Mesenchymal stem cell (in vitro differentiated cells and primary cell): ENCODE measurements at regions not wholly inside any gene's neighbourhood (a gene's known extent, or its start where the extent isn't known, plus 50 kb on each side); places are given as distances from the start of the nearest gene placed in this dataset.

Experiments
- DNase-seq: peaks from one replicate; pipeline ENCODE4 v3.0.0-alpha.2; 2013
- H2AFZ ChIP-seq: one replicate; pipeline ENCODE4 v1.6.1; 2013; ENCODE audit warnings: low read depth, mild to moderate bottlenecking, control low read depth, inconsistent platforms, low read length, moderate library complexity
- H2AK5ac ChIP-seq: 2 replicates; pipeline ENCODE4 v1.6.1; 2013; ENCODE audit warnings: low read length, moderate library complexity, mild to moderate bottlenecking, inconsistent platforms; ENCODE audit not compliant: severe bottlenecking
- H2BK120ac ChIP-seq: one replicate; pipeline ENCODE4 v1.6.1; 2013; ENCODE audit warnings: low read depth, mild to moderate bottlenecking, inconsistent platforms, low read length, moderate library complexity
- H2BK12ac ChIP-seq, 2 experiments: one replicate each; pipeline ENCODE4 v1.6.1; 2013; ENCODE audit warnings: inconsistent platforms in 2 of 2, low read length in 2 of 2, mild to moderate bottlenecking in 2 of 2, moderate library complexity in 2 of 2, control low read depth in 1 of 2
- H2BK15ac ChIP-seq: one replicate; pipeline ENCODE4 v1.6.1; 2013; ENCODE audit warnings: mild to moderate bottlenecking, low read depth, inconsistent platforms; ENCODE audit not compliant: poor library complexity, severe bottlenecking
- H2BK5ac ChIP-seq: 2 replicates; pipeline ENCODE4 v1.6.1; 2013; ENCODE audit warnings: low read depth, mild to moderate bottlenecking, low read length, control low read depth, inconsistent platforms; ENCODE audit not compliant: poor library complexity, severe bottlenecking
- H3K14ac ChIP-seq, 2 experiments: one replicate each; pipeline ENCODE4 v1.6.1; 2013; ENCODE audit warnings: inconsistent platforms in 2 of 2, low read length in 2 of 2, control low read depth in 1 of 2, mild to moderate bottlenecking in 1 of 2, moderate library complexity in 1 of 2
- H3K18ac ChIP-seq, 2 experiments: one replicate each; pipeline ENCODE4 v1.6.1; 2013; ENCODE audit warnings: inconsistent platforms in 2 of 2, low read length in 2 of 2, control low read depth in 1 of 2, low read depth in 1 of 2, mild to moderate bottlenecking in 1 of 2
- H3K23ac ChIP-seq, 2 experiments: one replicate each; pipeline ENCODE4 v1.6.1; 2013; ENCODE audit warnings: inconsistent platforms in 2 of 2, low read length in 2 of 2, mild to moderate bottlenecking in 2 of 2, moderate library complexity in 2 of 2, control low read depth in 1 of 2
- H3K27ac ChIP-seq: 2 replicates; pipeline ENCODE4 v1.5.1; 2013; ENCODE audit warnings: mild to moderate bottlenecking, moderate library complexity, low read length, control low read depth, inconsistent platforms; ENCODE audit not compliant: poor library complexity, severe bottlenecking
- H3K27me3 ChIP-seq, 2 experiments: 2 replicates each; pipeline versions ENCODE4 v1.6.1 to v1.7.0; 2013; ENCODE audit warnings: low read length in 2 of 2, mild to moderate bottlenecking in 2 of 2, moderate library complexity in 2 of 2, control low read depth in 1 of 2, inconsistent platforms in 1 of 2; ENCODE audit not compliant: control insufficient read depth in 1 of 2, insufficient read depth in 1 of 2
- H3K36me3 ChIP-seq, 2 experiments: 2 replicates each; pipeline versions ENCODE4 v1.6.1 to v1.7.0; 2013; ENCODE audit warnings: low read length in 2 of 2, control low read depth in 1 of 2, inconsistent platforms in 1 of 2, low read depth in 1 of 2, mild to moderate bottlenecking in 1 of 2; ENCODE audit not compliant: insufficient read depth in 2 of 2, control insufficient read depth in 1 of 2
- H3K4ac ChIP-seq, 2 experiments: one replicate each; pipeline ENCODE4 v1.6.1; 2013; ENCODE audit warnings: inconsistent platforms in 2 of 2, low read length in 2 of 2, mild to moderate bottlenecking in 2 of 2, moderate library complexity in 2 of 2, control low read depth in 1 of 2, low read depth in 1 of 2
- H3K4me1 ChIP-seq: 2 replicates; pipeline ENCODE4 v1.6.1; 2013; ENCODE audit warnings: low read depth, low read length, control low read depth; ENCODE audit not compliant: control insufficient read depth, insufficient read depth
- H3K4me2 ChIP-seq: 2 replicates; pipeline ENCODE4 v1.6.1; 2013; ENCODE audit warnings: low read length, mild to moderate bottlenecking, inconsistent platforms; ENCODE audit not compliant: poor library complexity, severe bottlenecking
- H3K4me3 ChIP-seq, 2 experiments: 2 replicates each; pipeline versions ENCODE4 v1.5.1 to v1.7.0; 2013; ENCODE audit warnings: low read length in 2 of 2, mild to moderate bottlenecking in 2 of 2, control low read depth in 1 of 2, low read depth in 1 of 2; ENCODE audit not compliant: insufficient read depth in 1 of 2
- H3K79me1 ChIP-seq: replicated peaks from 2 replicates; pipeline ENCODE4 v1.6.1; 2013; ENCODE audit warnings: mild to moderate bottlenecking, control low read depth, low read length, inconsistent platforms; ENCODE audit not compliant: poor library complexity, severe bottlenecking
- H3K9ac ChIP-seq: 2 replicates; pipeline ENCODE4 v1.7.0; 2013; ENCODE audit warnings: mild to moderate bottlenecking, low read length, moderate library complexity
- H3K9me3 ChIP-seq: 2 replicates; pipeline ENCODE4 v1.7.0; 2013; ENCODE audit warnings: mild to moderate bottlenecking, low read length; ENCODE audit not compliant: control insufficient read depth
- H4K8ac ChIP-seq: one replicate; pipeline ENCODE4 v1.6.1; 2013; ENCODE audit warnings: inconsistent platforms, mild to moderate bottlenecking, low read length, moderate library complexity
- H4K91ac ChIP-seq: one replicate; pipeline ENCODE4 v1.6.1; 2013; ENCODE audit warnings: mild to moderate bottlenecking, low read length, inconsistent platforms
- WGBS: methylation state at CpG from one replicate; pipeline ENCODE4 v1.1.7; 2013; ENCODE audit warnings: mixed read lengths; 5-methylcytosine and 5-hydroxymethylcytosine counted together

DNA sequence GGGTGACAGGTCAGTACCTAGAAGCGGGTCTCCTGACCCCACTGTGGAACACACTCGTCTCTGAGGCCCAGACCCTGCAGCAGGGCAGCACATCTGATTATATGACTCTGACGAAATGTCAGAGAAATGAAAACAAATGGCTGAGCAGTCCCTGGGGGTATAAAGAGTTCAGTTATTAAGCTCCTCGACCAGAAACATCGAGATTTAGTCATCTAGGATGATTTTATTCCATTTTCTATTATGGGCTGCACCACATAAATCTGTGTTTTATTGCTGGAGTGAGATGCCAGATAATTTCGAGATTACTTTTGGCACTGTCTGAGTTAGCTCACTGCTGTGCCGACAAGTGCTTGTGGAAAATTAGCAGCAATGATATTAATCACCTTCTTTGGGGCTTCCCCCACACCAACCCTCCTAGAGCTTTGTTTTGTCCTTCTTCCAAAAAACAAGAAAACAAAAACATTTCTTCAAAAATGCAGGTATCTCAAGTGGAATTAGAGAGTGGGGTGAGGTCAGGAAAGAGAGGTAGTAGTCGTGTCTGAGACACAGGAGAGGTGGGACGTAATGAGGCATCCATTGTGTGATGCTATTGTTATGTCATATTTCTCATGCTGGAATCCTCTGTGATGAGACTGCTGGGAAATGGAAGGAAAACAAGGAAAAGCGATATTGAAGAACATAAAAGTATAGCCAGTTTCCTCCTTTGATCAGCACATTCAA, 495.5 kb downstream of the DMAC1 start:
- H3K79me1 ChIP-seq = no peaks in the 10 kb centered on the region
- H3K27ac ChIP-seq = no peak overlapping the region
- H3K4ac ChIP-seq = no peak overlapping the region
- H3K23ac ChIP-seq = no peak overlapping the region
- H2AK5ac ChIP-seq = no peak overlapping the region
- H3K9ac ChIP-seq = no peak overlapping the region
- no peak overlapping the region for H2BK120ac ChIP-seq
- no peak overlapping the region for H2BK15ac ChIP-seq
- no peaks in the 10 kb centered on the region for H3K4me1 ChIP-seq
- no peak overlapping the region for H4K8ac ChIP-seq
- H3K27me3 ChIP-seq = peaks cover 0 to 41% of the 10 kb centered on the region in 2 experiments
- H2BK5ac ChIP-seq = no peak overlapping the region
- no peak overlapping the region for H4K91ac ChIP-seq
- H3K18ac ChIP-seq = no peak overlapping the region
- no peak overlapping the region for H2AFZ ChIP-seq
- H3K14ac ChIP-seq = no peak overlapping the region
- H3K9me3 ChIP-seq = peaks cover 18% of the 10 kb centered on the region
- WGBS = 73% methylated on average over 9 of the region's 10 CpGs
- no peak for DNase-seq
- no peak overlapping the region for H3K4me2 ChIP-seq
- no peak overlapping the region for H2BK12ac ChIP-seq
- no peaks in the 10 kb centered on the region for H3K36me3 ChIP-seq
- H3K4me3 ChIP-seq = no peak overlapping the region

- Histone ChIP-seq H2BK15ac (no peak overlapping the region), H3K36me3 (no peaks in the 10 kb centered on the region), H3K18ac (no peak overlapping the region), H2BK5ac (no peak overlapping the region), H2BK120ac (no peak overlapping the region), H4K8ac (no peak overlapping the region), H2AFZ (no peak overlapping the region), H3K14ac (no peak overlapping the region), H2AK5ac (no peak overlapping the region), H3K23ac (no peak overlapping the region), H3K4me3 (no peak overlapping the region), H3K9me3 (peaks cover 3% of the 10 kb centered on the region), H3K79me1 (no peaks in the 10 kb centered on the region), H3K27me3 (peaks cover 0 to 40% of the 10 kb centered on the region in 2 experiments), H3K27ac (no peak overlapping the region), H3K4ac (no peak overlapping the region), H3K4me2 (no peak overlapping the region), H4K91ac (no peak overlapping the region), H3K4me1 (no peaks in the 10 kb centered on the region), H3K9ac (no peak overlapping the region), H2BK12ac (no peak overlapping the region)
- DNase-seq = no peak
- whole genome bisulfite sequencing = 90% methylated on average over 2 of the region's 3 CpGs
These were observed 499.1 kb downstream of the DMAC1 start for GRCh38 chr9:7300484-7300883.

DNA sequence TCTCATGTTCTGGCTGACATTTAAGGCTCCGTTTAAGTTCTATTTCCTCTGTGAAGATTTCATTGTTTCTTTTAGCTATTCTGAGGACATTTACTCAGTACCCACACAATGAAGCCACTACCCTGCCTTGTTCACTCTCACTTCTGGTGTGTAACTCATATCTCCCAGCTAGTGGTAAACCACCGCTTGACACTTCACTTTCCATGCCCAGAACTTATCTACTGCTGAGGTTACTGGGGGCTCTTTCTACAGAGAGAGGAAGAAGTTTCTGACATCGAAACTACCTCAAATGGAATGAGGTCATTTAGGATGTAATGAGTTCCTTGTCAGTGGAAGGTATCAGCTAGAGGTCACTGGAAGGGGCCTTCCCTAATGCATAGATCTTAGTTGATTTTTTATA, 501.5 kb downstream of the DMAC1 start:
- H3K79me1 ChIP-seq = no peaks in the 10 kb centered on the region
- no peak overlapping the region for H3K4ac ChIP-seq
- no peak overlapping the region for H2AK5ac ChIP-seq
- no peaks in the 10 kb centered on the region for H3K4me1 ChIP-seq
- no peak overlapping the region for H3K4me3 ChIP-seq
- H3K23ac ChIP-seq = no peak overlapping the region
- no peak overlapping the region for H3K27ac ChIP-seq
- no peak overlapping the region for H3K14ac ChIP-seq
- H2BK12ac ChIP-seq = no peak overlapping the region
- H3K9me3 ChIP-seq = peaks cover 3% of the 10 kb centered on the region
- no peak overlapping the region for H4K8ac ChIP-seq
- no peaks in the 10 kb centered on the region for H3K36me3 ChIP-seq
- DNase-seq = no peak
- H3K27me3 ChIP-seq = peaks cover 0 to 17% of the 10 kb centered on the region in 2 experiments
- no peak overlapping the region for H2BK5ac ChIP-seq
- no peak overlapping the region for H2BK15ac ChIP-seq
- H3K9ac ChIP-seq = no peak overlapping the region
- no peak overlapping the region for H3K18ac ChIP-seq
- H2BK120ac ChIP-seq = no peak overlapping the region
- no peak overlapping the region for H3K4me2 ChIP-seq
- WGBS = 93% methylated on average over 2 of the region's 3 CpGs
- H4K91ac ChIP-seq = no peak overlapping the region
- no peak overlapping the region for H2AFZ ChIP-seq

- no peak overlapping the region for H3K9ac ChIP-seq
- no peak overlapping the region for H2BK15ac ChIP-seq
- H3K79me1 ChIP-seq = no peaks in the 10 kb centered on the region
- no peak overlapping the region for H2BK5ac ChIP-seq
- no peak overlapping the region for H3K18ac ChIP-seq
- no peak overlapping the region for H3K4me2 ChIP-seq
- no peaks in the 10 kb centered on the region for H3K4me1 ChIP-seq
- H4K8ac ChIP-seq = no peak overlapping the region
- peaks cover under 1% of the 10 kb centered on the region for H3K9me3 ChIP-seq
- H3K4me3 ChIP-seq = no peak overlapping the region
- H3K4ac ChIP-seq = no peak overlapping the region
- 100% methylated on average over 1 of the region's 1 CpG for WGBS
- H3K27me3 ChIP-seq = peaks cover 0 to 13% of the 10 kb centered on the region in 2 experiments
- no peak overlapping the region for H3K23ac ChIP-seq
- no peak for DNase-seq
- no peak overlapping the region for H3K14ac ChIP-seq
- no peak overlapping the region for H4K91ac ChIP-seq
- H3K27ac ChIP-seq = no peak overlapping the region
- no peaks in the 10 kb centered on the region for H3K36me3 ChIP-seq
- H2BK12ac ChIP-seq = no peak overlapping the region
- no peak overlapping the region for H2AFZ ChIP-seq
- H2BK120ac ChIP-seq = no peak overlapping the region
- H2AK5ac ChIP-seq = no peak overlapping the region
These were observed 502.1 kb downstream of the DMAC1 start for GRCh38 chr9:7297521-7297920.
